HL-60 (cell line): ENCODE measurements at regions not wholly inside any gene's neighbourhood (a gene's known extent, or its start where the extent isn't known, plus 50 kb on each side); places are given as distances from the start of the nearest gene placed in this dataset.

Source experiments
- DNase-seq, 2 experiments: peaks; one replicate each; pipeline ENCODE4 v3.0.0-alpha.2; 2010 to 2020; ENCODE audit warnings: low read depth in 1 of 2, low spot score in 1 of 2
- H3K27ac ChIP-seq: fragments of 250-450 bp; sonication (Bioruptor Pico); replicated peaks from 2 replicates; pipeline ENCODE4 v1.5.1; 2020; ENCODE audit warnings: mild to moderate bottlenecking, moderate library complexity
- H3K27me3 ChIP-seq: fragments of 250-450 bp; sonication (Bioruptor Pico); 2 replicates; pipeline ENCODE4 v1.5.1; 2021; ENCODE audit warnings: mild to moderate bottlenecking, moderate library complexity; ENCODE audit not compliant: insufficient read depth, poor library complexity, severe bottlenecking
- H3K4me3 ChIP-seq: replicated peaks from 2 replicates; pipeline ENCODE4 v1.5.1; 2011; ENCODE audit warnings: mild to moderate bottlenecking, control low read depth, low read length; ENCODE audit not compliant: insufficient read depth
- GABPA ChIP-seq: IDR thresholded peaks from 2 replicates; pipeline ENCODE4 v1.6.1; 2012; ENCODE audit warnings: low read depth
- POLR2AphosphoS5 ChIP-seq: IDR thresholded peaks from 2 replicates; pipeline ENCODE4 v1.6.1; 2012; ENCODE audit warnings: low read depth
- SPI1 ChIP-seq: IDR thresholded peaks from 2 replicates; pipeline ENCODE4 v1.6.1; 2012; ENCODE audit warnings: low read depth, mild to moderate bottlenecking, borderline replicate concordance
- TF ChIP-seq, protein P1 (sequence below): IDR thresholded peaks from one replicate; pipeline ENCODE4 v1.5.1; 2011; ENCODE audit warnings: low read length, control low read depth, inconsistent platforms; ENCODE audit not compliant: insufficient read depth
- TF ChIP-seq, protein P2 (sequence below): IDR thresholded peaks from 2 replicates; pipeline ENCODE4 v1.6.1; 2012; ENCODE audit warnings: low read depth; ENCODE audit not compliant: insufficient replicate concordance

DNA sequence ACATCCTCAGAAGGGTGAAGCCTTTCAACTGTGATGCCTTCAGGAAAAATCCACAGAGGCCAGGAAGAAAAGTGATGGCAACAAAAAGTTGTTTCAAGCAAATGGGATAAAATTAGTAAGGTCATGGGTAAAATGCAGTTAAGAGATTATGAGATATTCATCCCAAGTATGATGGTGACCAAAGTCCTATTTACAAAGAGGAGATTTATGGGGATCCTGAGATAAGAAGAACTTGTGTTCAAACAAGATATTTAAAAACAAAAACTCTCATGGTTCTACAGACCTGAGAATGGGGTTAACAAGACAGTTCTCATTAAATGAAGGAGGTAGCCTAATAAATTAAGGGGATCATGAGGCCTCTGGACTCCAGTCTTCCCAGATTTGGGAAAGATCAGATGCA is 184.4 kb downstream of the FCRL5 start:
- no peak for DNase-seq
- Histone ChIP-seq H3K4me3 (no peak overlapping the region), H3K27me3 (no peaks in the 10 kb centered on the region), H3K27ac (no peak overlapping the region)
- no peak for TF ChIP-seq POLR2AphosphoS5
- TF ChIP-seq, protein P1, sequence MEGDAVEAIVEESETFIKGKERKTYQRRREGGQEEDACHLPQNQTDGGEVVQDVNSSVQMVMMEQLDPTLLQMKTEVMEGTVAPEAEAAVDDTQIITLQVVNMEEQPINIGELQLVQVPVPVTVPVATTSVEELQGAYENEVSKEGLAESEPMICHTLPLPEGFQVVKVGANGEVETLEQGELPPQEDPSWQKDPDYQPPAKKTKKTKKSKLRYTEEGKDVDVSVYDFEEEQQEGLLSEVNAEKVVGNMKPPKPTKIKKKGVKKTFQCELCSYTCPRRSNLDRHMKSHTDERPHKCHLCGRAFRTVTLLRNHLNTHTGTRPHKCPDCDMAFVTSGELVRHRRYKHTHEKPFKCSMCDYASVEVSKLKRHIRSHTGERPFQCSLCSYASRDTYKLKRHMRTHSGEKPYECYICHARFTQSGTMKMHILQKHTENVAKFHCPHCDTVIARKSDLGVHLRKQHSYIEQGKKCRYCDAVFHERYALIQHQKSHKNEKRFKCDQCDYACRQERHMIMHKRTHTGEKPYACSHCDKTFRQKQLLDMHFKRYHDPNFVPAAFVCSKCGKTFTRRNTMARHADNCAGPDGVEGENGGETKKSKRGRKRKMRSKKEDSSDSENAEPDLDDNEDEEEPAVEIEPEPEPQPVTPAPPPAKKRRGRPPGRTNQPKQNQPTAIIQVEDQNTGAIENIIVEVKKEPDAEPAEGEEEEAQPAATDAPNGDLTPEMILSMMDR: no peak
- no peak for TF ChIP-seq SPI1
- TF ChIP-seq, protein P2, sequence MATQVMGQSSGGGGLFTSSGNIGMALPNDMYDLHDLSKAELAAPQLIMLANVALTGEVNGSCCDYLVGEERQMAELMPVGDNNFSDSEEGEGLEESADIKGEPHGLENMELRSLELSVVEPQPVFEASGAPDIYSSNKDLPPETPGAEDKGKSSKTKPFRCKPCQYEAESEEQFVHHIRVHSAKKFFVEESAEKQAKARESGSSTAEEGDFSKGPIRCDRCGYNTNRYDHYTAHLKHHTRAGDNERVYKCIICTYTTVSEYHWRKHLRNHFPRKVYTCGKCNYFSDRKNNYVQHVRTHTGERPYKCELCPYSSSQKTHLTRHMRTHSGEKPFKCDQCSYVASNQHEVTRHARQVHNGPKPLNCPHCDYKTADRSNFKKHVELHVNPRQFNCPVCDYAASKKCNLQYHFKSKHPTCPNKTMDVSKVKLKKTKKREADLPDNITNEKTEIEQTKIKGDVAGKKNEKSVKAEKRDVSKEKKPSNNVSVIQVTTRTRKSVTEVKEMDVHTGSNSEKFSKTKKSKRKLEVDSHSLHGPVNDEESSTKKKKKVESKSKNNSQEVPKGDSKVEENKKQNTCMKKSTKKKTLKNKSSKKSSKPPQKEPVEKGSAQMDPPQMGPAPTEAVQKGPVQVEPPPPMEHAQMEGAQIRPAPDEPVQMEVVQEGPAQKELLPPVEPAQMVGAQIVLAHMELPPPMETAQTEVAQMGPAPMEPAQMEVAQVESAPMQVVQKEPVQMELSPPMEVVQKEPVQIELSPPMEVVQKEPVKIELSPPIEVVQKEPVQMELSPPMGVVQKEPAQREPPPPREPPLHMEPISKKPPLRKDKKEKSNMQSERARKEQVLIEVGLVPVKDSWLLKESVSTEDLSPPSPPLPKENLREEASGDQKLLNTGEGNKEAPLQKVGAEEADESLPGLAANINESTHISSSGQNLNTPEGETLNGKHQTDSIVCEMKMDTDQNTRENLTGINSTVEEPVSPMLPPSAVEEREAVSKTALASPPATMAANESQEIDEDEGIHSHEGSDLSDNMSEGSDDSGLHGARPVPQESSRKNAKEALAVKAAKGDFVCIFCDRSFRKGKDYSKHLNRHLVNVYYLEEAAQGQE: no peak
- no peak for TF ChIP-seq GABPA

DNA sequence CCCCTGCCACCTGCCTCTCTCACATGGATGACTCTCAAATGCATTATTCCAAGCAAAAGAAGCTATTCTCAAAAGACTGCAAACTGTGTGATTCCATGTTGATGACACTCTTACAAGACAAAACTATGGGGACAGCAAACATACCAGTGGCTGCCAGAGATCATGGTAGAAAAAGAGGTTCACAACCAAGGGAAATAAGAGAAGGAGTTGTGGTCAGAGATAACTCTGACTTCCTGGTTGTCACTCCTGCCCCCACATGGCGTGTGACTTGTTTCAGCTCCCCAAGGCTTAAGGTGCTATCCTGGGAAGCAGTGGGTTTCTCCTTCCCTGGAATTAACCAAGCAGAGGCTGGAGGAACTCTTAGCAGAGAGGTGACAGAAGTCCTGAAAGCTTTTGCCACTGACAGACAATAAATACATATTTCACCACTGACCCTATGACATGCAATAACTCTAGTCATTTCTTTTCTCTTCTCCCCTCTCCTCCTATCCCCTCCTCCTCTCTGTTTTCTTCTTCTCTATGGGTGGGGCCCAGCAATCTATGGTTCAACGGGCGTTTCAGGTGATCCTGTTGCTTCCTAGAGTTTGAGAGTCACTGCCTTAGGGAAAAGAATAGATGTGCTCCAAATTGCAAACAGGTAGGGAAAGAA is 185.1 kb downstream of the FCRL5 start:
- Histone ChIP-seq H3K27ac (no peak overlapping the region), H3K4me3 (no peak overlapping the region), H3K27me3 (no peaks in the 10 kb centered on the region)
- TF ChIP-seq, protein P1: no peak
- TF ChIP-seq POLR2AphosphoS5 (no peak), GABPA (no peak), SPI1 (no peak)
- TF ChIP-seq, protein P2: no peak
- no peak for DNase-seq

DNA sequence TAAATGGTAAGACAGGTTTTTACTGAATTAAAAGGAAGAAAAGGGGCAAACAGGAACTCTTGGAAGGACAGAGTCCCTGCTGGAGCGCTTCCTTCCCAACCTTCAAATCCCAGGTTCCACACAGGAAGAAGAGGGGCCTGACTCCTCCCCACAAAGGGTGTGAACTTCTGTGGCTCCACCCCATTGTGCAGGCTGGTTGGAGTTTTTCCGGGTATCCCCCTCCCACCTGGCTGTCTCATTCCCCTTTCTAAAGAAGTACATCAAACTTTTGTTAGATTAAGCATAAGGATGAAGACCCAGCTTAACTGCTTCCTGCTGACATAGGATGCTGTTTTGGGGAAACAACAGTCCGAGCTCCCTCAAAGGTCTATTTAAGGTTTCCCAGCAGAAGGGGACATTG is 187.7 kb downstream of the FCRL5 start:
- no peaks in the 10 kb centered on the region for H3K27me3 ChIP-seq
- TF ChIP-seq, protein P1: no peak
- TF ChIP-seq GABPA (no peak), POLR2AphosphoS5 (no peak), SPI1 (no peak)
- TF ChIP-seq, protein P2: no peak
- H3K27ac ChIP-seq: no peak overlapping the region
- no peak for DNase-seq
- H3K4me3 ChIP-seq: no peak overlapping the region
